Tibial nerve (tissue), 3 donors: ENCODE measurements at regions not wholly inside any gene's neighbourhood (a gene's known extent, or its start where the extent isn't known, plus 50 kb on each side); places are given as distances from the start of the nearest gene placed in this dataset.
A peak's percentile ranks its signal among the peaks of the same experiment; 100 is the strongest.

Experiments used
- CTCF ChIP-seq, 5 experiments: fragments of 200-600 bp in 3 of 5; fragments of 450-650 bp in 2 of 5; sonication (generic) in 3 of 5; IDR thresholded peaks; one replicate each; pipeline ENCODE4 v1.5.1; 2016 to 2019; ENCODE audit warnings: antibody characterized with exemption in 5 of 5, mild to moderate bottlenecking in 3 of 5, moderate library complexity in 2 of 5
- POLR2A ChIP-seq, 2 donors: fragments of 450-650 bp; IDR thresholded peaks; one replicate each; pipeline ENCODE4 v1.6.1; 2017; ENCODE audit warnings: antibody characterized with exemption in 2 of 2, mild to moderate bottlenecking in 2 of 2, moderate library complexity in 2 of 2

- TF ChIP-seq CTCF (IDR thresholded peaks at IDR 0.05) (peak in 1 of 5 experiments; percentile 4), POLR2A (IDR thresholded peaks at IDR 0.05) (no peak)
These were observed 2093.5 kb downstream of the LRRC4C start for GRCh38 chr11:39365809-39366436.
